ENCODE measurements at regions not wholly inside any gene's neighbourhood (a gene's known extent, or its start where the extent isn't known, plus 50 kb on each side); places are given as distances from the start of the nearest gene placed in this dataset.
"Not testable (repeated sequence)": the region's sequence is repeated elsewhere in the genome, so short reads cannot be mapped to it uniquely, and the experiment has no call there.

GRCh38 chr7:16130111-16131110, 290.9 kb downstream of the CRPPA start:
- DNase-seq = no peak

- no peak for DNase-seq
Measured at GRCh38 chr7:16129431-16130110, 291.8 kb downstream of the CRPPA start.

DNA sequence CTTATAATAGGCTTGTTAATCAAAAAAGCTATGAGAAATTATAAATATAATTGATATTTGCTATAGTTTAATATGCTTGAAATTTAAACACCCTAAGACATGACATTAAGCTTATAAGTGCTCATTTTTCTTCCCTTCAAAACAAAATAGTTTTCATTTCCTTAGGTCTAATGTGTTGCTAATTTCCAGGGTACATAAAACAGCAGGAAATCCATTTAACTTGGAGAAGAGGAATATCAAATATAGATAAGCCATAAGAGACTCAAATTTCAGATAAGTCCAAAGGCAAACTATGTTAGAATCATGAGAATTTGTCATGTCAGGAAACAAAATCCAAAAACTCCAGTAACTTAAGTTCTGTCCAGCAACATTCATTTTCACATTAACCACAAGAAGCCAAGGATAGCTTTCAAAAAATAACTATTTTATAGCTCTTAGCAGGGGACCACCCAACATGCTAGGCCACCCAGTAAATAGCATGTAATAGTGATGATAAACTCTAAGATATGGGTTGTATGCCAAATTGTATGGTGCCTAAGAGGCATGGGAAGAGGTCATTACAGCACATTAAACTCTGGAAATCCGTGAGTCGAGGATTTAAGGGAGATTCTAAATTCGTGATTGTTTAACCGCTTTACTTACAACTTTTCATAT, 298.1 kb downstream of the CRPPA start:
- DNase-seq = no peak

DNA sequence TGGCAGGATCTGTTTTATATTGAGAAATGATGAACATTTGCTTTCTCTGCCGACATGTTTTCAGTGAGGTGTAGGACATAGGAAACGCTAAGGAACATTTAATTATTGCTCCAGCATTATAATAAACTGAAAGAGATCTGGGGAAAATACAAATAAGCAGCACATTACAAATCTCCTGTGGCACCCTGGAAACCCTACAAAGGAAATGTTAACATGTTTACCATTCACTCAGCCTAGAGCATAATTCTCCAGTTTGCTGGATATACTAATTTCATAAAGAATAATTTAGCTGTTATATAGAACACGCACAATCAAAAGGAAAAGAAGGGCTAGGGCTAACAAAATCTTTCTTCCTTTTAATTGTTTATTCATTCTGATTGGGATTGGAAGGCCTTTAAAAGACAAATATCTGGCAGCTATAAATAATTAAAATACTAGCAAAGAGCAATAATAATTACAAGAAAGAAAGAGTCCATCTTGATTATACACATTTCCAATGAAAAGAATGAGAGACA, 299.4 kb downstream of the CRPPA start:
- DNase-seq = no peak

DNA sequence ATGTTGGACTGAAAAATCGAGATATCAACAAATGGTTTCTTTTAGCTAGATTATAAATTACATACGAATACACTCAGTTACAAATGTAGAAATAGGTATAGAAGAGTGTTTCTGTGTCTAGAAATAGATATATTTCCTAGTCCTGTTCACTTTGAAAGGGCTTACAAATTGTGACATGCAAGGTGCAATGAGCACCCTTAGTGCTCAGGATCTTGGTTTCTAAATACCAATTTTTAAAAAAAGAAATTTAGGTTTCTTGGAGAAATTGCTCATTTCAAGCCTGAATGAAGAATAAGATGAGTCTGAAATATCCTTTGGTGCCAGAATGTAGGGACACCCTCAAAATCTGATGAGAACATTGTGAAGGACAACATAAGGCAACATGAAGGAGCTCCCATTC, 306.0 kb downstream of the CRPPA start:
- no peak for DNase-seq

DNA sequence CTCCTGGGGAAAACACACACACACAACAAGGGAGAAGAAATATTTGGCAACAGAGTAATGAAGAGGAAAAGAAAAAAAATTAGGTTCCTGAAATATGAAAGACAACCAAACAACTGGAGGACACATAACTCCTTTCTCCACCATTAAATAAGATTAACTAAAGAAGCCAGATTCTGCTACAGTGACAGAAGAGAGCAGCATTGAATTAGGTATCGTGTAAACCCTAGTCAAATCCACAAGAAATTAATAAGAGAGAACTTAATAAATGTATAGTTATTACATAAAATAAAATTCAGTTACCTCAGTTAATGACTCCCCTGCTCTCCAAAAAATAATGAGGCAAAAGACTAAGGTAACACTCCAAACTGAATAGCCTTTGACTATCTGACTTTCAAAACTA, 306.7 kb downstream of the CRPPA start:
- peak; percentile 2 for DNase-seq

- no peak for DNase-seq
Measured at GRCh38 chr7:16114071-16114470, 307.3 kb downstream of the CRPPA start.

- DNase-seq = no peak
Measured at GRCh38 chr7:16113058-16113457, 308.3 kb downstream of the CRPPA start.

DNA sequence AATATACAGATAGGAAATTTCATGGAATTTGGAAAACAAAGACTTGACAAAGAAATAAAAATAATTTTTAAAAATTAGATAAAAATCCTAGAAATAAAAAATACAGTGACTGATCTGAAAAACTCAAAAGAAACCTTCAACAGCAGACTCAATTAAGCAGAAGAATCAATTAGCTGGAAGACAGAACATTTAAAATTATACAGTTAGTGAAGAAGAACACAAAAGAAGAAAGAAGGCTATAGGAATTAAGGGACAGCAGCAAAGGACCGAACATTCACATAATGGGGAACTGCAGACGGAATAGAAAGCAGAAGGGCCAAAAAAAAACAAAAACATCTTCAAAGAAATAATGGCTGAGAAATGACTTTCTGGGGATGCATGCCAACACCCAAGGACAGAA, 314.5 kb downstream of the CRPPA start:
- DNase-seq = no peak

DNA sequence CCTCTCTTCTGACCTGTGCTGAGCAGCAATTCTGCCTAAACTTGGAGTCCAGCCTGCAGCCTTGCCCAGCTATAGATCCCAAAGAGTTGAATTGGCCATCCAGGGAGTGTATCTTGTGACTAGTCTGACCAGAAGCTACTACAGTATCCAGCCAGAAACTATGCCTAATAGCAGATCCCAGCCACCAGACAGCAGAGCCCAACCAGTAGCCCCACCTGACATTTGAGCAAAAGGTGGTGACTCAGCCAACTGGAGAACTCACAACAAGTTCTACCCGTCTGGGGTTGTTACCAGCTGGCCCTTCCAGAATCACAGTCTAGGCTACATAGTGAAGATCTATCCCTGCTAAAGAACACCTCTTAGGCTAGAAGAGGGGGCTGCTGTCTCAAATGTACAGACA, 315.0 kb downstream of the CRPPA start:
- DNase-seq = no peak

- no peak for DNase-seq
Measured at GRCh38 chr7:16099302-16099849, 322.0 kb downstream of the CRPPA start.

DNA sequence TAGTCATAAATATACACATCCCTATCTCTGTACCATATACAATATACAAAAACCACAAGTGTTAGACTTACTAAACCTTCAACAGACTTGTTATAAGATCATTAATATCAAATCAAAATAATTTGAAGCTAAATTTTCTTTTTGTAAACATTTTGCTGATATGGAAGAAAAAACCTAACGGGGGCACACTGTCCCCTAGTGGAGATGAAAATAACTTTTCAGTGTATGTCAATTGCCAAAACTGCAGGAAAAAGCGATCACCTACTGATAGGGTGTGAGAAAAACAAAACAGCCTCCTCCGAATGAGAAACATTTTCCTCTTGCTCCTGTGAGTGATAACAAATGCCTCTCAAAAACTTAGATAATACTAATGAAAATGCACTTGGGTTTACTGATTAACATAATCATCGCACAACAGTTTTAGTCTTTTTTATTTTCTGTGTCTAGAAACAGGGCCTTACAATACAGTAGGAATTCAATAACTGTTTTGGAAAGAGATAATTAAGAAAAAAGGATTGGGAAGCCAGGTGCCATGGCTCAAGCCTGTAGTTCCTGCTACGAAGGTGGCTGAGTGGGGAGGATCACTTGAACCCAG, 322.7 kb downstream of the CRPPA start:
- no peak for DNase-seq

DNA sequence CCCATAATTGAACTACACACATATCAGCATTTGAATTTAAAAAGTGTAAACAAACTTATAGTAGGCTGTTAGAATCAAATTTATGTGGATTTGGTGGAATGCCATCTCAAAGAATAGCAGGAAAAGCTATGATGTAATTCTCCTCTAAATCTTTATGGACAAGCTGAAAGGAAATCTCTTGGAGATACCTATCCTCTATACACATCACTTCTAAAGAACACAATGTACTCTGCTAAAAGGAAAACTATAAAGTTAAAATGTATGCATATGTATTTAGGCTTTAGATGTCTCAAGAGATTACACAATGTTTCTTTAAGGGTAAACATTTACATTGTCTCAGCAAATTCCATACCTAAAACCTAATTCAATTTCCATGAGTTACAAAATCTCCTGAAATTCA, 323.3 kb downstream of the CRPPA start:
- DNase-seq = no peak

GRCh38 chr7:16095171-16095950, 326.0 kb downstream of the CRPPA start:
- no peak for DNase-seq

DNA sequence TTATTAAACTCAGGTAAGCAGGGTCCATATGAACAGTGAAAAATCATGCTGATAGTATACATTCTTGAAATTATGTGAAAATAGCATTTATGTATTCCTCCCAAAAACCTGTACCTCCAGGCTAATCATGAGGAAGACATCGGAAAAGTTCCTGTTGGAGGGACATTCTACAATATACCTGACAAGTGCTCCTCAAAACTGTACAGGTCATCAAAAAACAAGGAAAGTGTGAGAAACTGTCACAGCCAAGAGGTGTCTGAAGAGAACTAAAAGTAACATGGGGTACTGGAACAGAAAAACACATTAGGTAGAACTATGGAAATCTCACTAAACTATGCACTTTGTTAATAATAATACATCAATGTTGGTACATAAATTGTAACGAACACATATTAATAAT, 326.7 kb downstream of the CRPPA start:
- no peak for DNase-seq

GRCh38 chr7:16092711-16093110, 328.6 kb downstream of the CRPPA start:
- DNase-seq = no peak

DNA sequence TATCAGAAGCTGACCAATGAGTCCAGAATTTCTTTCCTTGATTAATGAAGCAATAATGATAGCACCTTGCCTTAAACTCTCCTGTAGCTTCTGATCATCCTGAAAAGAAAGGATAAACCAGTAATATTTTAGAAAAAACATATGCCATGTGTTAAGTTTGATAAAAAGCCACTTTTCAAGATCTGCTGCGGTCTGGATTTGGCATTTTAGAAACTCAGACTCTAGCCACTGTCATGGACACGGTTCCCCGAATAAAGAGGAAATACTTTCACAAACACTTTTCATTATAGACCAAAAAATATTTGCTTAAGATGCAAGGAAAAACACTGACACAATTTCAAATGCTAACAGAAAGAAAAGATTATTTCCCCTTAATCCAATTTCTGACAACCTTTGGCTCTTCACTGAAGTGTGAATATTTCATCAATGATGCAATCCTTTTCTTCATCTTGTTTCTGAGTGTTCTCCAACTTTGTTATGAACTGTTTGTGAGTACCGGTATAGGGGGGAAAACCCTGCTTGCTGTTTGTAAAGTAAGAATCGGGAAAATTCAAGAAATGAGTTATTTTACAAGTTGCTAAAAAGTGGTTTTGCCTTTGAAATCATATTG, 329.5 kb downstream of the CRPPA start:
- DNase-seq = no peak

DNA sequence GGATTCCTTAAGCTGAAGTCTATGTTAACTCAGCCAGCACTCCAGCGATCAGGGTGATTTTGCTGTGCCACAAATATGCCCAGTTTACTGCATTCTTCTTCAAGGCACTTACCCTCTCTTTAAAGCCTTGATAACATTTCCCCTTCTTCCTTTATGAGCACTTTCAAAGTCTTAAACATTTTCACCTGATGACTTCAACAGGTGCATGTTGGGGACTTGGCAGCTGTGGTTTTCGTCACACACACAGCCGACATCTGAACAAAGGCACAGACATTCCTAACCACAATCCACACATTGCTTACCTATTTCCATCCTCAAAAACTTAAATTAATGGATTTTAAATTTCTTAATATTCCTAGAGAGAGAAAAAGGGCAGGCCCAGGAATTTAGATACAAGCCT, 331.5 kb downstream of the CRPPA start:
- no peak for DNase-seq

- DNase-seq = no peak
Measured at GRCh38 chr7:16089191-16089590, 332.1 kb downstream of the CRPPA start.

GRCh38 chr7:16086743-16087142, 334.6 kb downstream of the CRPPA start:
- DNase-seq = no peak

DNA sequence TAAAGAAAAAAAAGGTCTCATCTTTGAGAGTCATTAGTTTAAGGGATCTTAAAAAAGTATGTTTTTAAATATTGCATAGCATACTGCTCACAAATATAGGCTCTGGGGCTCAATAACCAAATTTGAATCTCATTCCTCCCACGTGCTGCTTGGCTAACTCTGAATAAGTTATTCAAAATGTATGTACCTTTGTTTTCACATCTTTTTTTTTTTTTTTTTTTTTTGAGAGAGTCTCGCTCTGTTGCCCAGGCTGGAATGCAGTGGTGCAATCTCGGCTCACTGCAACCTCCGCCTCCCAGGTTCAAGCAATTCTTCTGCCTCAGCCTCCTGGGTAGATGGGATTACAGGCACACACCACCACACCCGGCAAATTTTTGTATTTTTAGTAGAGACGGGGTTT, 335.6 kb downstream of the CRPPA start:
- DNase-seq = not testable (repeated sequence)
